GM13976 (cell line): ENCODE measurements at regions not wholly inside any gene's neighbourhood (a gene's known extent, or its start where the extent isn't known, plus 50 kb on each side); places are given as distances from the start of the nearest gene placed in this dataset.

Source experiments
- DNase-seq: peaks from one replicate; pipeline ENCODE4 v3.0.0; 2012; ENCODE audit warnings: low spot score
- CTCF ChIP-seq: IDR thresholded peaks from 2 replicates; pipeline ENCODE4 v1.5.1; 2012; ENCODE audit warnings: borderline replicate concordance, mild to moderate bottlenecking; ENCODE audit not compliant: insufficient read depth; ENCODE audit errors: extremely low read depth, missing control alignments, control extremely low read depth
- in situ Hi-C: fragments of 300-500 bp; cut with MboI; formaldehyde crosslinking; loops from one replicate; pipeline ENCODE4 v1.12.0; 2022; ENCODE audit warnings: low sequenced_read_pairs, mixed read lengths, inconsistent platforms; ENCODE audit not compliant: unreplicated experiment

DNA sequence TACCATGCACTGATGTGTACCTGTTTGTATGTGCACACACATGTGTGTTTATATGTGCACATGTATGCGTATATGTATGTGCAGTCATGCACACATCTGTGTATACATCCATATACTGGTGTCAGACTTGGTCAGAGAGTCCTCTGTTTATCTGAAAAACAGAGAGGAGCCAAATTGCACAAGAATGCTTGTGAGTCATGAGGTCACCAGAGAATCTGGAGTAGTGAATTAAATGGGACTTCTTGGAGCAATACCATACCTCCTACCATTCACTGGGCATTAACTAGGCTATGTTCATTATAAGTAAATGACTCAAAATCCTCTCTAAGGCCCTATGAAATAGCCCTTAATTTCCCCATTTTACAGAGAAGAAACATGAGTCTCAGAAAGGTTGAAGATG, 272.1 kb upstream of the C1orf87 start:
- TF ChIP-seq CTCF = no peak
- no peak for DNase-seq
- in situ Hi-C loops = no loop called here

GRCh38 chr1:60345049-60345448, 271.5 kb upstream of the C1orf87 start:
- no peak for DNase-seq
- in situ Hi-C loops = no loop called here
- no peak for TF ChIP-seq CTCF

DNA sequence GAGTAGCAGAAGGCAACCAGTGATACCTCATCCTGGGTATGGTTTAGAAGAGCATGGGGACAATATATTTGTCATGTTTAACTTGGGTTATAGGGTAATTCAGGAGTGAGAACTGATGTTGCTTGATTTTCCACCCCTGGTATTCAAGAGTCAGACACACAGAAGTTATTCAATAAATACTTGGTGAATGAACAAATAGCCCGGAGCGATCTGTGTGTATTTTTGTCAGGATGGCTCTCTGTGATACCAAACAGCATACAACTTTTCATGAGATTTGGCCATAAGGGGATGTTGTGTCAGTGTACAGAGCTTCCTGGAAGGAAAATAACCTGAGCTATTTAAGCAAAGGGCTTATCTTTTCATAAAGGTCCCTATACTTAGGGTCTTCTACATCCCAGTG, 270.2 kb upstream of the C1orf87 start:
- DNase-seq = no peak
- no peak for TF ChIP-seq CTCF
- in situ Hi-C loops = no loop called here

DNA sequence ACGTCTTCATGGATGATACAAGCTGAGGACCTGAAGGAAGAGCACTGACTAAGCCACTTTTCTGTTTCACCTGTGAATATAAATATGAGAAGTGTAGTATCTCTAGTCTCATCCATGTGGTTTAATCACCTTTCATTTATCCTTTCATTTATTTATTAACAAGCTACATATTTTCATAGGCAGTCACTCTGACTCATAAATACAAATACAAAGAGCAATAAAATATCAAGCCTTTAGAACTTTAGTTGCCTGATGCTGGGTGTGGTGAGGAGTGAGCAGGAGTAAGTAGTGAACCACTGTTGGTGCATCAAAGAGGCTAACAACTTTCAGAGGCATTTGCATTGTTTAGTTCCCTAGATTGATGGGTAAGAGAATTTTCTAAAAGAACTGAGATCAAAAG, 269.0 kb upstream of the C1orf87 start:
- in situ Hi-C loops = no loop called here
- no peak for DNase-seq
- TF ChIP-seq CTCF = no peak

- no peak for DNase-seq
- no peak for TF ChIP-seq CTCF
- in situ Hi-C loops = no loop called here
Measured at GRCh38 chr1:60341274-60341673, 267.7 kb upstream of the C1orf87 start.

- in situ Hi-C loops = no loop called here
- DNase-seq = no peak
- no peak for TF ChIP-seq CTCF
Measured at GRCh38 chr1:60331647-60332046, 258.1 kb upstream of the C1orf87 start.

GRCh38 chr1:60329651-60330050, 256.1 kb upstream of the C1orf87 start:
- no peak for TF ChIP-seq CTCF
- in situ Hi-C loops = no loop called here
- no peak for DNase-seq
